HFF-Myc (cell line): ENCODE measurements at regions not wholly inside any gene's neighbourhood (a gene's known extent, or its start where the extent isn't known, plus 50 kb on each side); places are given as distances from the start of the nearest gene placed in this dataset.

ENCODE experiments used
- DNase-seq: peaks from one replicate; pipeline ENCODE4 v3.0.0-alpha.2; 2011; ENCODE audit warnings: low read depth; ENCODE audit errors: extremely low read depth
- H3K4me3 ChIP-seq: replicated peaks from 2 replicates; pipeline ENCODE4 v1.5.1; 2011; ENCODE audit warnings: low read depth, mild to moderate bottlenecking, control low read depth, low read length
- CTCF ChIP-seq: IDR thresholded peaks from 2 replicates; pipeline ENCODE4 v1.5.1; 2012; ENCODE audit warnings: mild to moderate bottlenecking, low read depth, low read length, control low read depth; ENCODE audit errors: missing control alignments

DNA sequence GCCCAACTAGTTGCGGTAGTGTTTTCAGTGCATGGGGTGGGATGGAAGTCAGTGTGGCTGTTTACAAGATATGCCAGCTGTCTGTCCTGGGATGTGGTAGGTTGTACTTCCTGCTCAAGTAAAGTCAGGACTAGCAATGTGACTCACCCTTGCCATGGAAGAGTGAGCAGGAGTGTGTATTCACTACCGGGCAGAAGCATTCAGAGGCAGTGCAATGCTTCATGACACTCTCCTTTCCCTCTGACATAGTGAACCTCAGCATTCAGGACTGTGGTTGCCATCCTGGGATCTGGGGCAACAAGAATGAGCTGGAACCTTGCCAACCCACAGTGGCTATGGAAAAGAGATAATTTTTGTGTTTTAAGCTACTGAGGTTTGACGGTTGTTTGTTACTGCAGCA is 68.9 kb downstream of the BOD1 start:
- H3K4me3 ChIP-seq = no peak overlapping the region
- DNase-seq = peak; percentile 35
- TF ChIP-seq CTCF = no peak

DNA sequence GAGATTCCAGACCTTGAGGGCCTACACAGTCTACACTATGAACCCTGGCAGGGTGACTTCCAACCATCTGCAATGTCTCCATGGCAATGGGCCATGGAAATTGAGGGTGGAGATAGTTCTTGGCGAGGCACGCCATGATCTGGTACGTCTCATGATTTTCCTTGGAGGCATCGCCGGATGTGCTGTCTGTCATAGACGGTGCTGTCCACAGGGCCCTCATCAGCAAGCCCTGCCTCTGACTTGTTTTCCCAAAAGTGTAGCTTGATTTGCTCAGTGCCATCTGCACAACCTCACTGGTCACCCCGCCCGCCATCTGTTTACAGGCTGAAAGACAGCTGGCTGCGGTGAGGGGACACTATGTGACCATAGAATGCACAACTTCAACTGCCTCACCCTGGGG is 73.5 kb downstream of the BOD1 start:
- DNase-seq = no peak
- TF ChIP-seq CTCF = no peak
- no peak overlapping the region for H3K4me3 ChIP-seq

DNA sequence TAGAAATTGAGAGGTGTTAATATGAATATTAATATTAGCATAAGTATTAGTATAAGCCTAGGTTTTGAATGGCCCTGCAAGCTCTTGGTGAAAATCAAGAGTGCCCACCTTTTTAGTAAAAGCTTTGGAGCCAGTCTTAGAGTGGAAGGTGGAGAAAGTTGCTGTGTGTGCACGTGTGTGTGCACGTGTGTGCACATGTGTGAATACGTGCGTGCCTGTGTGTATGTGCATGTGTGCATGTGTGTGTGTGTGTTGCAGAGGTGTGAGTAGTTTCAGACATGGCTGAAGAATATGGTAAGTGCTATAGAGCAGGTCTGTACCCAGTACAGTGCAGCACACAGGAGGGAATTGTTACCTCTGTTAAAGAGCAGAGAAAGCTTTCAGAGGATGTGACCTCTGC is 74.3 kb downstream of the BOD1 start:
- TF ChIP-seq CTCF = no peak
- no peak overlapping the region for H3K4me3 ChIP-seq
- DNase-seq = no peak

DNA sequence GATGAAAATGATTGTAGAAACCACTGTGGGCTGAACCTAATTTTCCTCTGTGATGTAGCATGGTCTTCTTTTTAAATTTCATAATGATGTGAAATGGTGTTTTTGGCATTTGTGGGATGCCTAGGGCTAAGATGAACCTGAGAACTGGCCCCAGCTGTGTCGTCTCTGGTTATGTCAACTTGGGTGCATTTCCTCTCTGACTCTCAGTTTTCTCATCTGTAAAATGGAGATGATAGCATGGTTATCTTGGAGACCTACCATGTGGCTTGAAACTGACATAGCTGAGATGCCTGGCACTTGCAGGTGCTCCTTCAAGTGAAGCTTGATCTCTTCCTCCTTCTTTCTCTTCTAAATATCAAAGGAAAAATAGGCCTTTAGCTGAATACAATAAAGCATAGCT is 77.8 kb downstream of the BOD1 start:
- DNase-seq = no peak
- no peak for TF ChIP-seq CTCF
- no peak overlapping the region for H3K4me3 ChIP-seq

DNA sequence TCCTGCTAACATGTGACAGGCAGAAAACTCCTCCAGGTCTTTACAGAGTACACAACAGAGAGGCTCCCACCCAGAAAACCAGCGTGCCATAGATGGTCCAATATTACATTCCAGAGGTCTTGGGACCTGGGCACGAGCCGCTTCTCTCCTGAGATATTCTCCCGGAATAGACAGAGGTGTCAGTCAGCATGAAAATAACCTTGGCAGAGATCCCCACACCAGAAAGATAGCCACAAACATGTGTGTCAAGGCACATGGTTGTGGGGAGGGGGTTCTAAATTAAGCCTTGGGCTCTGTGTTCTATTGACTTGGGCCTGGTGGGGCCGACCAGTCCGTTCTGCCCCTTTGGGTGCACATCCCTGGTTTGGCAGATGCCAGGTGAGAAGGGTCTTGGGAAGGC is 78.4 kb downstream of the BOD1 start:
- no peak overlapping the region for H3K4me3 ChIP-seq
- no peak for TF ChIP-seq CTCF
- DNase-seq = no peak

DNA sequence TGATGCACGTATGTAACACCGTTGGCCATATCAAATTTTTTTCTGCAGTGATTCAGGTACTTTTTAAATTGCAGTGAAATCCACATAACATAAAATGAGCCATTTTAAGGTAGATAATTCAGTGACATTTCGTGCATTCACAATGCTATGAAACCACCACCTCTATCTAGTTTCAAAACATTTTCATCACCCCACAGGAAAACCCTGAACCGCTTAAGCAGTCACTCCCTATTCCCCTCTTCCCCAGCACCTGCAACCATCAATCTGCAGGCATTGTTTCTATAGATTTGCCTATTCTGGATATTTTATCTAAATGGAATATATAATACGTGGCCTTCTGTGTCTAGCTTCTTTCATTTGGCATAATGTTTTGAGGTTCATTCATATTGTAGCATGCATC is 79.2 kb downstream of the BOD1 start:
- TF ChIP-seq CTCF = no peak
- no peak overlapping the region for H3K4me3 ChIP-seq
- no peak for DNase-seq

DNA sequence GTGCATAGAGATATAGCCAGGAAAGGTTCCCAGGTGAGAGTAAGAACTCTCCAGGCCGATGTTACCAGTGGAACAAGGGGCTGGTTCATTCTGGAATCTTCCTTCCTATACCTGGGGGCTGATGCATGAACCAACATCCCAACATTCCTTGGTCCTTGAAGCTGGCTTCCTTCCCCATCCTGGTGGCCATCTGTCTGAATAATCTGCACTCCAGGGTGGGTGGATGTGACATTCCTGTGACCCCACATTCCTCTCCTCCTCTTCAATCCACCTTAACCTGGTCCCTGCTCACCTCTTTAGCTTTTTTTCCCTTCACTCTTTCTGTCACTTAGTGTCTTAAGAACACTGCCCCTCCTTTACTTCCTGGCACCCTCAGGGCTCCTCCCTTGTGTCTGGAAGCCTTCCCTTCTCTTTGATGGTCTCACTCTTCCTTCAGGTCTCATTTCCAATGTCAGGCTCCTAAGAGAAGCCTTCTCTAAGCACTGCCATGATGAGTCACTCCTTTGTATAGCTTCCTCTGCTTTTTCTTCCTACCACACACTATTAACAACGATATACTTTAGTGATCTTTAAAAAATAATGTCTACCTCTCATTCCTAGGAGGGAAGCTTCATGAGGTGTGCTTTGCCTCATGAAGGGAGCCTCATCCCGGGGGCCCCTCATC is 80.3 kb downstream of the BOD1 start:
- no peak overlapping the region for H3K4me3 ChIP-seq
- no peak for TF ChIP-seq CTCF
- DNase-seq = no peak
